GM23248 (cell line): ENCODE measurements at regions not wholly inside any gene's neighbourhood (a gene's known extent, or its start where the extent isn't known, plus 50 kb on each side); places are given as distances from the start of the nearest gene placed in this dataset.

Source experiments
- DNase-seq: peaks from one replicate; pipeline ENCODE4 v3.0.0-alpha.2; 2015
- H2AFZ ChIP-seq: fragments of 200-600 bp; sonication (generic); 2 replicates; pipeline ENCODE4 v1.6.1; 2016; ENCODE audit warnings: antibody characterized with exemption
- H3F3A ChIP-seq: fragments of 200-600 bp; sonication (generic); 2 replicates; pipeline ENCODE4 v1.6.1; 2016; ENCODE audit warnings: mild to moderate bottlenecking, antibody characterized with exemption, mixed run types; ENCODE audit not compliant: insufficient read depth
- H3K27ac ChIP-seq: fragments of 200-600 bp; sonication (generic); 2 replicates; pipeline ENCODE4 v1.5.1; 2016; ENCODE audit warnings: mild to moderate bottlenecking
- H3K27me3 ChIP-seq: fragments of 200-600 bp; sonication (generic); replicated peaks from 2 replicates; pipeline ENCODE4 v1.6.1; 2016; ENCODE audit warnings: mild to moderate bottlenecking; ENCODE audit not compliant: insufficient read depth
- H3K36me3 ChIP-seq: fragments of 200-600 bp; sonication (generic); 2 replicates; pipeline ENCODE4 v1.6.1; 2016; ENCODE audit warnings: low read depth, mild to moderate bottlenecking
- H3K4me1 ChIP-seq: fragments of 200-600 bp; sonication (generic); 2 replicates; pipeline ENCODE4 v1.6.1; 2016; ENCODE audit warnings: mild to moderate bottlenecking; ENCODE audit not compliant: insufficient read depth
- H3K4me2 ChIP-seq: fragments of 200-600 bp; sonication (generic); one replicate; pipeline ENCODE4 v1.6.1; 2016; ENCODE audit warnings: mild to moderate bottlenecking; ENCODE audit not compliant: unreplicated experiment
- H3K4me3 ChIP-seq: fragments of 200-600 bp; sonication (generic); 2 replicates; pipeline ENCODE4 v1.5.1; 2016; ENCODE audit warnings: mild to moderate bottlenecking
- H3K79me2 ChIP-seq: fragments of 200-600 bp; sonication (generic); 2 replicates; pipeline ENCODE4 v1.6.1; 2016; ENCODE audit warnings: mild to moderate bottlenecking; ENCODE audit not compliant: insufficient read depth
- H3K9ac ChIP-seq: fragments of 200-600 bp; sonication (generic); 2 replicates; pipeline ENCODE4 v1.6.1; 2016; ENCODE audit warnings: mild to moderate bottlenecking
- H3K9me2 ChIP-seq: fragments of 200-600 bp; sonication (generic); 2 replicates; pipeline ENCODE4 v1.6.1; 2016; ENCODE audit warnings: mixed run types, mild to moderate bottlenecking, moderate library complexity; ENCODE audit not compliant: insufficient read depth
- H3K9me3 ChIP-seq: fragments of 200-600 bp; sonication (generic); one replicate; pipeline ENCODE4 v1.6.1; 2017; ENCODE audit warnings: low read depth
- H4K20me1 ChIP-seq: fragments of 200-600 bp; sonication (generic); 2 replicates; pipeline ENCODE4 v1.6.0; 2016; ENCODE audit not compliant: insufficient read depth
- EZH2 ChIP-seq: fragments of 200-600 bp; sonication (generic); IDR thresholded peaks from 2 replicates; pipeline ENCODE4 v1.6.1; 2018; ENCODE audit warnings: antibody characterized with exemption, mild to moderate bottlenecking; ENCODE audit not compliant: insufficient read depth, poor library complexity, severe bottlenecking
- EZH2phosphoT487 ChIP-seq: fragments of 200-600 bp; sonication (generic); IDR thresholded peaks from 2 replicates; pipeline ENCODE4 v1.6.1; 2018; ENCODE audit warnings: antibody characterized with exemption, moderate library complexity, mild to moderate bottlenecking, low read depth; ENCODE audit not compliant: insufficient read depth
- WGBS, 2 experiments: methylation state at CpG; one replicate each; pipeline ENCODE4 v1.1.6; 2015 to 2017; ENCODE audit warnings: low lambda C conversion rate in 2 of 2, low coverage in 1 of 2; ENCODE audit errors: missing lambda C conversion rate in 2 of 2; 5-methylcytosine and 5-hydroxymethylcytosine counted together
- in situ Hi-C: fragments of 300-500 bp; cut with MboI; formaldehyde crosslinking; loops from 2 replicates; pipeline ENCODE4 v1.15.0; 2020

DNA sequence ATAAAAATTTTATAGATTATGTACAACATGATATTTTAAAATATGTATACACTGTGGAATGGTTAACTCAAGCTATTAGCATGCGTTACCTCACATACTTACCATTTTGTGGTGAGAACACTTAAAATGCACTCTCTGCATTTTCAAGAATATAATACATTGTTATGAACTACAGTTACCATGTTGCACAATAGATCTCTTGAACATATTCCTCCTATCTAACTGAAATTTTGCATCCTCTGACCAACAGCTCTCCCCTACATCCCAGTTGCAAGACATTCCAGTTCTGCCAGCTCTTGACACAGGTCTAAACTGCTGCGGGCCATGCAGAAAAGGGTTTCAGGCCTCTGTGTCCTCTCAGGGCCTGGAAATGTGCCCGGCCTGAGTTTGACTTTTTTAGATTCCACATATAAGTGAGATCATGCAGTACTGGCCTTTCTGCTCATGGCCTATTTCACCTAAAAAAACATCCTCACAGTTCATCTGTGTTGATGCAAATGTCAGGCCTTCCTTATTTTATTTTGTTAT is 113.7 kb downstream of the CDCA7 start:
- Histone ChIP-seq H3F3A (no peaks in the 10 kb centered on the region), H2AFZ (no peak overlapping the region), H3K4me1 (no peaks in the 10 kb centered on the region), H3K4me2 (no peak overlapping the region), H3K36me3 (no peaks in the 10 kb centered on the region), H4K20me1 (no peaks in the 10 kb centered on the region), H3K79me2 (no peaks in the 10 kb centered on the region), H3K27ac (no peak overlapping the region), H3K9me2 (no peaks in the 10 kb centered on the region), H3K9ac (no peak overlapping the region), H3K27me3 (0 out of 2 replicates have a peak, but pooled peaks cover 4% of the 10 kb centered on the region), H3K4me3 (no peak overlapping the region), H3K9me3 (no peaks in the 10 kb centered on the region)
- TF ChIP-seq EZH2 (no peak), EZH2phosphoT487 (no peak)
- DNase-seq: no peak
- WGBS, 2 experiments: 52 to 62% methylated on average over 3 of the region's 3 CpGs
- in situ Hi-C loops: no loop called here

DNA sequence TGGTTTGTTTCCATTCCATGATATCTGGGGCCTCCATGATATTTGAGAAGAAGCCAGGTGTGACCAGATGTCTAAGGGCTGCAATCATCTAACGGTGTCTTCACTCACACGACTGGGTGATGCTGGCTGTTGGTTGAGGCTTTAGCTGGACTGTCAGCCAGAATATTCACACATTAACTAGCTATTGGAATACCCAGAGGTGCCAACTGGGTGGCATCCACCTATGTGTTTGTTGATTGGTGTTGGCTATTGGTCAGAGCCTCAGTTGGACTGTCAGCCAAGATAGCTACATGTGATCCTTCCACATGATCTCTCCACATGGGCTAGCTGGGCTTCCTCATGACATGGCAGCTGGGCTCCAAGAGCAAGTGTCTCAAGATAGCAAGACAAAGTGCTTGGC is 117.4 kb downstream of the CDCA7 start:
- Histone ChIP-seq H3K27ac (no peak overlapping the region), H3K9me2 (no peaks in the 10 kb centered on the region), H3K4me1 (no peaks in the 10 kb centered on the region), H3K4me2 (no peak overlapping the region), H4K20me1 (no peaks in the 10 kb centered on the region), H2AFZ (no peak overlapping the region), H3K27me3 (peaks cover 13% of the 10 kb centered on the region), H3K79me2 (no peaks in the 10 kb centered on the region), H3K36me3 (no peaks in the 10 kb centered on the region), H3K9ac (no peak overlapping the region), H3F3A (no peaks in the 10 kb centered on the region), H3K9me3 (no peaks in the 10 kb centered on the region), H3K4me3 (no peak overlapping the region)
- 45 to 47% methylated on average over 2 of the region's 2 CpGs for WGBS, 2 experiments
- DNase-seq: no peak
- in situ Hi-C loops: no loop called here
- TF ChIP-seq EZH2 (no peak), EZH2phosphoT487 (no peak)

DNA sequence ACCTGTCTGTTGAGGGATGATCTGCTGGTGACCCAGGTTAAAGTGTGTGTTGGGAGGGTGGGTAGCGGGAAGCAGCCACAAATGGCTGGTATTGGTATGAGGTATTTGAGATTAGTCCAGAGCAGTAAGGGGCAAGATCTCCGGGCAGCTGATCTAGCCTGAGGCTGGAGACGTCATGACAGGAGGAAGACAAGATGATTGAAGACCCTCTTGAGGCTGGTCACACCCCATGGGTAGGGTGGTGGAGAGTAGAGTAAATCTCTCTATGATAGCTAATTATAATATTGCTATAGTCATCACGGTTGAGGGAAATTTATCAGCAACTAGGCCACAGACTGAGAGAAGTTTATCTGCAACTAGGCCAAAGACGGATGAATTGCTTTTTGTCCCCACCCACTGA is 128.5 kb downstream of the CDCA7 start:
- in situ Hi-C loops: no loop called here
- no peak for DNase-seq
- 65 to 66% methylated on average over 5 of the region's 5 CpGs for WGBS, 2 experiments
- no peaks in the 10 kb centered on the region for H3K36me3 ChIP-seq
- no peaks in the 10 kb centered on the region for H3K9me3 ChIP-seq
- no peak overlapping the region for H2AFZ ChIP-seq
- no peaks in the 10 kb centered on the region for H3K79me2 ChIP-seq
- no peak overlapping the region for H3K4me2 ChIP-seq
- no peak overlapping the region for H3K27ac ChIP-seq
- no peak overlapping the region for H3K4me3 ChIP-seq
- TF ChIP-seq EZH2: no peak
- TF ChIP-seq EZH2phosphoT487: no peak
- no peaks in the 10 kb centered on the region for H3F3A ChIP-seq
- no peak overlapping the region for H3K9ac ChIP-seq
- H3K27me3 ChIP-seq: peaks cover 16% of the 10 kb centered on the region
- H4K20me1 ChIP-seq: no peaks in the 10 kb centered on the region
- no peaks in the 10 kb centered on the region for H3K9me2 ChIP-seq
- H3K4me1 ChIP-seq: no peaks in the 10 kb centered on the region

DNA sequence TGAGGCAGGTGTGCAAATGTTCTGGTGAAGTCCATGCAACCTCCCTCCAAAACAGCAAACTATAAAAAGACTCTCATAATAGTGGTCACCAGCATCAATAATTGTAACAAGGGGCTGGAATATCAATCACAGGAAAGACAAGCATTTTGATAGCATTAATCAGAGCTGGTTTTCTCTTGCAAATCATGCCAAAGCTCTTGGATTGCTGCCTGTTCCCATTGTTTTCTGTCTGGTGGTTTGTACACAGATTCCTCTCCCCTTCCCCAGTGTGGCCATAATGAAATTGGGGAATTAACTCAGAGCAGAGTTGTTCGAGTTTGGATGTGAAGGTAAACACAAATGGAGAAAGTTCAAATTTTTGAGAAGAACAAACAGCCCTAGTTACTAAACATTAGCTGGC is 134.2 kb downstream of the CDCA7 start:
- WGBS, 2 experiments: 0% methylated on average over 1 of the region's 1 CpG
- H3K9me2 ChIP-seq: no peaks in the 10 kb centered on the region
- no peaks in the 10 kb centered on the region for H3K79me2 ChIP-seq
- no peaks in the 10 kb centered on the region for H3K9me3 ChIP-seq
- no peaks in the 10 kb centered on the region; the same call in 1 of the 2 replicates for H3K27me3 ChIP-seq
- no peak overlapping the region for H3K4me2 ChIP-seq
- no peak overlapping the region for H2AFZ ChIP-seq
- H4K20me1 ChIP-seq: no peaks in the 10 kb centered on the region
- H3K4me3 ChIP-seq: no peak overlapping the region
- H3K36me3 ChIP-seq: no peaks in the 10 kb centered on the region
- TF ChIP-seq EZH2 (no peak), EZH2phosphoT487 (no peak)
- no peaks in the 10 kb centered on the region for H3K4me1 ChIP-seq
- H3K27ac ChIP-seq: no peak overlapping the region
- H3F3A ChIP-seq: no peaks in the 10 kb centered on the region
- no peak for DNase-seq
- H3K9ac ChIP-seq: no peak overlapping the region
- in situ Hi-C loops: no loop called here

DNA sequence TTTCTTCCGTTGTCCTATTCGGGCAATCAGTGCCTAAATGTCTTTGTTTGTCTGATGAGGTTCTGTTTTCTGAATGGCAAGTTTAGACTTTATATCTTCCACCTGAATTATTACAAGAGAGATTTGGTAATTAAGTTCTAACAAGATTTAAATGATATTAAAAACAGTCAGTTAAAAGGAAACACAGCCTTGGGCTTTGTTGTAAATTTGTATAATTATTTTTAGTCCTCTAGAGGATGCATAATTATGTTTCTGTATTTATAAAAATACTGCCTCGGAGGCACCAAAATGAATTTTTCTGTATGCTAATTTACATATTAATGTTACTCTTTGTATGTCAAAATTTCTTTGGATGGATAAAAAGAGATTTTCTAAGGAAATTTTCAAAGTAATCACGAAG is 136.7 kb downstream of the CDCA7 start:
- no peak for DNase-seq
- Histone ChIP-seq H3K27ac (no peak overlapping the region), H3K4me2 (no peak overlapping the region), H2AFZ (no peak overlapping the region), H3K4me3 (no peak overlapping the region), H3K9me3 (no peaks in the 10 kb centered on the region), H3F3A (no peaks in the 10 kb centered on the region), H3K27me3 (no peaks in the 10 kb centered on the region; the same call in 1 of the 2 replicates), H3K9me2 (no peaks in the 10 kb centered on the region), H3K4me1 (no peaks in the 10 kb centered on the region), H3K9ac (no peak overlapping the region), H3K36me3 (no peaks in the 10 kb centered on the region), H4K20me1 (no peaks in the 10 kb centered on the region), H3K79me2 (no peaks in the 10 kb centered on the region)
- WGBS, 2 experiments: 61 to 62% methylated on average over 4 of the region's 4 CpGs
- in situ Hi-C loops: no loop called here
- TF ChIP-seq EZH2: no peak
- no peak for TF ChIP-seq EZH2phosphoT487
